ENCODE measurements at regions not wholly inside any gene's neighbourhood (a gene's known extent, or its start where the extent isn't known, plus 50 kb on each side); places are given as distances from the start of the nearest gene placed in this dataset.

DNA sequence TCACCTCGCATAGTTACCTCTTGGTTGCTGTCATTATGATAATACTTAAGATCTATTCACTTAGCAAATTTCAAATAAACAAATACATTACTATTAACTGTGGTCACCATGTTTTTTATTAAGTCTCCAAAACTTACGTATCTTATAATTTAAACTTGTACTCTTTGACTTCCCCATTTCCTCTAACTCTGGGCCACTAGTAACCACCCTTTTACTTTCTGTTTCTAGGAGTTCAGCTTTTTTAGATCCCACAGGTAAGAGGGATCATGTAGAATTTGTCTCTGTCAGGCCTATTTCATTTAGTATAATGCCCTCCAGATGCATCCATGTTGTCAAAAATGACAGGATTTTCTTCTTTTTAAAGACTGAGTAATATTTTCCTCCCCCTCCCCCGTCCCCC, 212.4 kb upstream of the C11orf87 start:
- no peak for DNase-seq (ENCODE audit: extremely low spot score)
- TF ChIP-seq ARNT (IDR thresholded peaks at IDR 0.05) (no peak), FOXA1 (IDR thresholded peaks at IDR 0.05) (no peak), LEF1 (IDR thresholded peaks at IDR 0.05; ENCODE audit: borderline replicate concordance) (no peak), TARDBP (IDR thresholded peaks at IDR 0.05) (no peak), ELF4 (IDR thresholded peaks at IDR 0.05) (no peak), ZNF384 (IDR thresholded peaks at IDR 0.05) (no peak)
- ChIA-PET POLR2A (no interaction called here), CTCF (interaction anchor here (0.7 kb wide), 1 partner anchor 1333 kb away, joined by 3 read pairs; no protein-coding TSS in a partner anchor)

DNA sequence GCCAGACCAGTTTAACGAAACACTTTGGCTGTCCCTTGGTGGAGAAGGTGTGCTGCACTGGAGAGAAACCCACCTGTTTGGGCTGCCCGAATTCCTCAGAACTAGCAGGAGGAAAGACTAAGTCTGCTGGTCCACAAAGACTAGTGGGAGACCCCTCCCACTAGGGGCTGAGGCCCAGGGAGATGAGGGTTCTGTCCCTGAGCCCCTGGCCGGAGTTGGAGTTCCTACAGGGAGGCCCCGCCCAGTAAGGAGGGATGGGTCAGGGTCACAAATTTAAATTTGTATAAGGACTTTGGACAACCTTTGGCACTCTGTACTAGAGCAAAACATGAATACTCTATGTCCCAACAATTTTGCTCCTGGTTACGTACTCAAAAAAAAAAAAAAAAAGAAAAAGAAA, 200.8 kb upstream of the C11orf87 start:
- ChIA-PET CTCF (no interaction called here), POLR2A (no interaction called here)
- no peak for TF ChIP-seq FOXA1 (IDR thresholded peaks at IDR 0.05)
- TF ChIP-seq LEF1 (IDR thresholded peaks at IDR 0.05; ENCODE audit: borderline replicate concordance): no peak
- TF ChIP-seq ELF4 (IDR thresholded peaks at IDR 0.05): no peak
- TF ChIP-seq TARDBP (IDR thresholded peaks at IDR 0.05): no peak
- no peak for TF ChIP-seq BHLHE40 (IDR thresholded peaks at IDR 0.05; ENCODE audit: borderline replicate concordance)
- TF ChIP-seq CTBP1 (IDR thresholded peaks at IDR 0.05; ENCODE audit: borderline replicate concordance): no peak
- TF ChIP-seq FOXM1 (IDR thresholded peaks at IDR 0.05; ENCODE audit: borderline replicate concordance): no peak
- TF ChIP-seq, protein P1, sequence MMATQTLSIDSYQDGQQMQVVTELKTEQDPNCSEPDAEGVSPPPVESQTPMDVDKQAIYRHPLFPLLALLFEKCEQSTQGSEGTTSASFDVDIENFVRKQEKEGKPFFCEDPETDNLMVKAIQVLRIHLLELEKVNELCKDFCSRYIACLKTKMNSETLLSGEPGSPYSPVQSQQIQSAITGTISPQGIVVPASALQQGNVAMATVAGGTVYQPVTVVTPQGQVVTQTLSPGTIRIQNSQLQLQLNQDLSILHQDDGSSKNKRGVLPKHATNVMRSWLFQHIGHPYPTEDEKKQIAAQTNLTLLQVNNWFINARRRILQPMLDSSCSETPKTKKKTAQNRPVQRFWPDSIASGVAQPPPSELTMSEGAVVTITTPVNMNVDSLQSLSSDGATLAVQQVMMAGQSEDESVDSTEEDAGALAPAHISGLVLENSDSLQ (IDR thresholded peaks at IDR 0.05): no peak
- no peak for TF ChIP-seq NFRKB (IDR thresholded peaks at IDR 0.05)
- no peak for TF ChIP-seq ZNF384 (IDR thresholded peaks at IDR 0.05)
- TF ChIP-seq L3MBTL2 (conservative IDR thresholded peaks at IDR 0.05): no peak
- TF ChIP-seq ARNT (IDR thresholded peaks at IDR 0.05): no peak
- no peak for TF ChIP-seq SUZ12 (IDR thresholded peaks at IDR 0.05)
- no peak for TF ChIP-seq FOXK2 (IDR thresholded peaks at IDR 0.05)
- no peak for TF ChIP-seq SP1 (IDR thresholded peaks at IDR 0.05)
- no peak for DNase-seq (ENCODE audit: extremely low spot score)

DNA sequence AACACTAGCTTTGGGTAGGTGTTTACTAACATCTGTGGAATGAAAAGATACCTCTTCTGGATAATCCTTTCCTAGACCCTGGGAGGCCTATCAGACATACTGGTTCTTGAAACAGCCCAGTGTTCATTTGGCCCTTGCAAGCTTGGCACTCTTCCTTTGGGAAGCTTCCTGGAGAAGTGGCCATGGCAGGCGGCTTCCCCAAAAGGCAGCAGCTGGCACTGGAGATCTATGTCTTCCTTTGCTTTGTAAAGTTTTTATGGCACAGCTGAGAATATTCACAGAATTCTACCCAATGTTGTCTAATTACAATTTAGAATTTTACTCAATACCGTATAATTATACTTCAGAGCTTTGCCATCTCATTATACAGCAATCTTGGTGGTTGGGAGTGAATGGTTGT, 199.2 kb upstream of the C11orf87 start:
- ChIA-PET POLR2A (no interaction called here), CTCF (no interaction called here)

DNA sequence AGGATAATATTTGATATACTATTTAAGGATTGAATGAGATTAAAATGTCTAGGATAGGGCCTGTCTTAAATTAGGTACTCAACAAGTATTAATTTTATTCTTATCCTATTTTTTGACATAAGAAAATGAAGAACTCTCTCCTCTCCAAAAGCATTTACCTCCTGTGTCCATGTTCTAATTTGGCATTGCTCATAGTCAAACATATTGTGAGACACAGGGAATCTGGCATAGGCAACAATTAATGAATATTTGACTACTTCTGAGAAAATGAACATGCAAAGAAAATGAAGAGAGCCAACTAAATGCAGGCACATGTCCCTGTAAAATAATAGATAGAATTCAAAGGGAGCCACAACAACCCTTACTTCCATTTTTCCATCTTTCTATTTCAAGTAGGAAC, 198.5 kb upstream of the C11orf87 start:
- ChIA-PET POLR2A (no interaction called here), CTCF (no interaction called here)
- no peak for TF ChIP-seq ARNT (IDR thresholded peaks at IDR 0.05)
- no peak for TF ChIP-seq BHLHE40 (IDR thresholded peaks at IDR 0.05; ENCODE audit: borderline replicate concordance)
- TF ChIP-seq, protein P1 (IDR thresholded peaks at IDR 0.05): no peak
- TF ChIP-seq HDGF (IDR thresholded peaks at IDR 0.05; ENCODE audit: borderline replicate concordance): no peak
- TF ChIP-seq NFRKB (IDR thresholded peaks at IDR 0.05): no peak
- TF ChIP-seq SP1 (IDR thresholded peaks at IDR 0.05): no peak
- TF ChIP-seq TARDBP (IDR thresholded peaks at IDR 0.05): no peak
- TF ChIP-seq FOXK2 (IDR thresholded peaks at IDR 0.05): no peak
- TF ChIP-seq ELF4 (IDR thresholded peaks at IDR 0.05): no peak
- TF ChIP-seq LEF1 (IDR thresholded peaks at IDR 0.05; ENCODE audit: borderline replicate concordance): no peak
- TF ChIP-seq ZNF384 (IDR thresholded peaks at IDR 0.05): no peak
- no peak for TF ChIP-seq FOXM1 (IDR thresholded peaks at IDR 0.05; ENCODE audit: borderline replicate concordance)
- TF ChIP-seq FOXA1 (IDR thresholded peaks at IDR 0.05): no peak
- TF ChIP-seq L3MBTL2 (conservative IDR thresholded peaks at IDR 0.05): no peak
- no peak for TF ChIP-seq CTBP1 (IDR thresholded peaks at IDR 0.05; ENCODE audit: borderline replicate concordance)
- DNase-seq (ENCODE audit: extremely low spot score): no peak

More for the DNA sequence above, 199.2 kb upstream of the C11orf87 start:
- DNase-seq (ENCODE audit: extremely low spot score): no peak
- no peak for TF ChIP-seq ARNT (IDR thresholded peaks at IDR 0.05)

DNA sequence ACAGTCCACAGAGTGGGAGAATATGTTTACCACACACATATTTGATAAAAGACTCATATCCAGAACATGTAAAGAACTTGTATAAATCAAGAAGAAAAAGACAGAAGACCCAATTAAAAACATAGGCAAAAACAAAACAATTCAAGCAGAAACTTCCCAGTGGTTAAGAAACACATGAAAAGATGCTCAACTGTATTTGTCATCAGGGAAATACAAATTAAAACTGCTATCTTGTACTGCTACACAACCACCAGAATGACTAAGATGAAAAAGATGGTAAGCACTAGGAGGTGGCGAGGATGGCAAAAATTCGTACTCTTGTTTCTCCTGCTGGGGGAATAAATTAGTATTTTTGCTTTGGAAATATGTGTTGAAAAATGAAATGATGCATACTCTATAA, 192.3 kb upstream of the C11orf87 start:
- no peak for TF ChIP-seq FOXM1 (IDR thresholded peaks at IDR 0.05; ENCODE audit: borderline replicate concordance)
- no peak for DNase-seq (ENCODE audit: extremely low spot score)
- POLR2A ChIA-PET: no interaction called here
- CTCF ChIA-PET: no interaction called here

DNA sequence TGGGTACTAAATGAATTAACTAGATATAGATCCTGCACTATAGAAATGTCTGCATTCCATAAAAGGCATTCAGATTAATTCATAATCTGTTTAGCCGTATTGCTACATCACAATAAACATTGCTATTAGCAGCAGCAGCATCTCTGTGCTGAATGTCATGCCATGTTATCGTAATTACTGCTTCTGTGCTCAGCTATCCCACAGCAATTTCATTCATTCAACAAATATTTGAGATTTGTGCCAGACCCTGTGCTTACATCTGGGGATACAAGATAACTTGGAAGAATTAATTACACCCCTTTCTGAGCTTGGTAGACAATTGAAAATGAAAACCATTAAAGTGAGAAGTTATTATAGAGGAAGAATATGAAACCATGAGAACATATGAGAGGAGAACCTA, 185.8 kb upstream of the C11orf87 start:
- CTCF ChIA-PET: no interaction called here
- no peak for DNase-seq (ENCODE audit: extremely low spot score)
- no peak for TF ChIP-seq ARNT (IDR thresholded peaks at IDR 0.05)
- TF ChIP-seq FOXK2 (IDR thresholded peaks at IDR 0.05): no peak
- TF ChIP-seq CTBP1 (IDR thresholded peaks at IDR 0.05; ENCODE audit: borderline replicate concordance): no peak
- TF ChIP-seq ELF4 (IDR thresholded peaks at IDR 0.05): no peak
- no peak for TF ChIP-seq L3MBTL2 (conservative IDR thresholded peaks at IDR 0.05)
- TF ChIP-seq FOXM1 (IDR thresholded peaks at IDR 0.05; ENCODE audit: borderline replicate concordance): no peak
- TF ChIP-seq ZNF384 (IDR thresholded peaks at IDR 0.05): no peak
- TF ChIP-seq SP1 (IDR thresholded peaks at IDR 0.05): no peak
- no peak for TF ChIP-seq BHLHE40 (IDR thresholded peaks at IDR 0.05; ENCODE audit: borderline replicate concordance)
- no peak for TF ChIP-seq NFRKB (IDR thresholded peaks at IDR 0.05)
- TF ChIP-seq SUZ12 (IDR thresholded peaks at IDR 0.05): no peak
- no peak for TF ChIP-seq LEF1 (IDR thresholded peaks at IDR 0.05; ENCODE audit: borderline replicate concordance)
- TF ChIP-seq, protein P1 (IDR thresholded peaks at IDR 0.05): no peak
- TF ChIP-seq FOXA1 (IDR thresholded peaks at IDR 0.05): no peak
- no peak for TF ChIP-seq TARDBP (IDR thresholded peaks at IDR 0.05)
- POLR2A ChIA-PET: no interaction called here

DNA sequence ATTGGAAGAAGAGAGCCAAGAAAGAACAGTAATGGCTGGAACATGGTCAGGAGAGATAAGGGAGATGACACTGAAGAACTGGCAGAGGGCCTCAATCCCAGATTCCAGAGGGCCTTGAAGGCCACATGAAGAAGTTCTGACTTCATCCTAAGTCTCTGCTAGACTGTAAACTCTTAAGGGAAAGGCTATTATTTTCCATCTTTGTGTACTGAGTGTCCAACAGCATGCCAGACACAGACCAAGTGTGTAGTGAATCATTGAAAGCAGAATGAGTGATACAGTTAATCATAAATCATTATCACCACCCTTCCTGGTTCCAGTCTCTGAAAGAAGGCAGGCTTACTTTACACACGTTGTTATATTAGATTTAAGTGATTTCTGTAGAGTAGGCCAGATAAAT, 185.3 kb upstream of the C11orf87 start:
- DNase-seq (ENCODE audit: extremely low spot score): no peak
- POLR2A ChIA-PET: no interaction called here
- no peak for TF ChIP-seq NFRKB (IDR thresholded peaks at IDR 0.05)
- TF ChIP-seq LEF1 (IDR thresholded peaks at IDR 0.05; ENCODE audit: borderline replicate concordance): no peak
- CTCF ChIA-PET: no interaction called here
